A549 (cell line): ENCODE measurements at regions not wholly inside any gene's neighbourhood (a gene's known extent, or its start where the extent isn't known, plus 50 kb on each side); places are given as distances from the start of the nearest gene placed in this dataset.

Experiments
- ATAC-seq, 2 experiments: fragments of 200-7000 bp in 1 of 2; fragments of >200 bp in 1 of 2; cut with Nextera tagmentation in 1 of 2; cut with Tn5 transposase in 1 of 2; 3 replicates each; pipeline versions ENCODE4 v1.8.0 to v1.9.1; 2018 to 2020; ENCODE audit warnings: mild to moderate bottlenecking in 1 of 2, moderate library complexity in 1 of 2
- CTCF ChIA-PET: fragments of 300-600 bp; sonication (Branson Sonifier 250); formaldehyde crosslinking; extraction: SDS; loops from one replicate; lab custom pipeline; 2021; ENCODE audit warnings: antibody characterized with exemption, inconsistent platforms; lab: Yijun Ruan, JAX
- POLR2A ChIA-PET: fragments of 350-600 bp; formaldehyde crosslinking; extraction: SDS; loops from one replicate; lab custom pipeline; 2021; ENCODE audit warnings: antibody characterized with exemption, inconsistent platforms; lab: Yijun Ruan, JAX
- DNase-seq, 2 experiments: peaks; one replicate each; pipeline versions ENCODE4 v3.0.0 to v3.0.0-alpha.2; 2011 to 2016; ENCODE audit warnings: low read depth in 1 of 2, low spot score in 1 of 2
- FAIRE-seq: peaks from 2 replicates; lab custom pipeline; 2011; peaks lifted over from hg19 to GRCh38; lab: Jason Lieb, UNC
- H3K27ac ChIP-seq, 2 experiments: fragments of >200 bp; sonication (Bioruptor Twin); formaldehyde crosslinking; 3 replicates each; pipeline ENCODE4 v1.5.1; 2016 to 2017
- H3K4me1 ChIP-seq: fragments of >200 bp; sonication (Bioruptor Twin); formaldehyde crosslinking; 3 replicates; pipeline ENCODE4 v1.6.1; 2016
- H3K4me2 ChIP-seq: fragments of >200 bp; sonication (Bioruptor Twin); formaldehyde crosslinking; 3 replicates; pipeline ENCODE4 v1.6.1; 2016
- H3K4me3 ChIP-seq: fragments of >200 bp; sonication (Bioruptor Twin); formaldehyde crosslinking; 3 replicates; pipeline ENCODE4 v1.5.1; 2016
- H3K9me3 ChIP-seq: fragments of >200 bp; sonication (Bioruptor Twin); formaldehyde crosslinking; 3 replicates; pipeline ENCODE4 v1.6.1; 2016
- ATOH8 ChIP-seq: fragments of 250-450 bp; sonication (Bioruptor Pico); IDR thresholded peaks from 2 replicates; pipeline ENCODE4 v1.5.0; 2020; ENCODE audit warnings: low read depth, mild to moderate bottlenecking, moderate library complexity
- BHLHE40 ChIP-seq: IDR thresholded peaks from 2 replicates; pipeline ENCODE4 v1.6.1; 2012; ENCODE audit warnings: low read depth, low read length, inconsistent platforms
- CHD2 ChIP-seq: fragments of 150-350 bp; IDR thresholded peaks from 2 replicates; pipeline ENCODE4 v1.6.1; 2014; ENCODE audit warnings: low read length; ENCODE audit not compliant: partially characterized antibody
- EHMT2 ChIP-seq: fragments of 200-600 bp; sonication (generic); IDR thresholded peaks from 2 replicates; pipeline ENCODE4 v1.6.1; 2016; ENCODE audit warnings: antibody characterized with exemption, low read depth, mild to moderate bottlenecking, moderate library complexity
- ELK1 ChIP-seq: fragments of 150-350 bp; IDR thresholded peaks from 2 replicates; pipeline ENCODE4 v1.6.1; 2014; ENCODE audit warnings: low read depth, mild to moderate bottlenecking, low read length
- FOXS1 ChIP-seq: fragments of 250-450 bp; sonication (Bioruptor Pico); IDR thresholded peaks from 2 replicates; pipeline ENCODE4 v1.5.0; 2020; ENCODE audit warnings: mild to moderate bottlenecking, moderate library complexity
- GATA3 ChIP-seq: IDR thresholded peaks from 2 replicates; pipeline ENCODE4 v1.6.1; 2012; ENCODE audit warnings: borderline replicate concordance
- HOXA7 ChIP-seq: fragments of 250-450 bp; sonication (Bioruptor Pico); IDR thresholded peaks from 2 replicates; pipeline ENCODE4 v1.5.0; 2020; ENCODE audit warnings: mild to moderate bottlenecking, moderate library complexity
- JUN ChIP-seq, 2 experiments: fragments of >200 bp; sonication (Bioruptor Twin); formaldehyde crosslinking; IDR thresholded peaks; 2 replicates in 1 of 2; 3 replicates in 1 of 2; pipeline ENCODE4 v1.6.1; 2016 to 2017
- MAFK ChIP-seq: fragments of 450-650 bp; IDR thresholded peaks from 2 replicates; pipeline ENCODE4 v1.6.1; 2014; ENCODE audit not compliant: partially characterized antibody
- MAZ ChIP-seq: fragments of 150-350 bp; IDR thresholded peaks from 2 replicates; pipeline ENCODE4 v1.6.1; 2014; ENCODE audit warnings: antibody characterized with exemption, low read depth, low read length, borderline replicate concordance
- NFE2L2 ChIP-seq: fragments of 150-350 bp; conservative IDR thresholded peaks from 2 replicates; pipeline ENCODE4 v1.6.1; 2014; ENCODE audit warnings: low read length
- NR3C1 ChIP-seq: fragments of >200 bp; sonication (Bioruptor Twin); formaldehyde crosslinking; IDR thresholded peaks from 3 replicates; pipeline ENCODE4 v1.6.1; 2017
- RAD21 ChIP-seq, 2 experiments: fragments of >200 bp in 1 of 2; sonication (Bioruptor Twin) in 1 of 2; formaldehyde crosslinking in 1 of 2; IDR thresholded peaks in 1 of 2; conservative IDR thresholded peaks in 1 of 2; 2 replicates in 1 of 2; 3 replicates in 1 of 2; pipeline ENCODE4 v1.6.1; 2012 to 2018; ENCODE audit warnings: inconsistent platforms in 1 of 2
- RCOR1 ChIP-seq: fragments of 150-350 bp; IDR thresholded peaks from 2 replicates; pipeline ENCODE4 v1.6.1; 2014; ENCODE audit warnings: antibody characterized with exemption, low read length, low read depth
- REST ChIP-seq: fragments of 200-600 bp; sonication (generic); IDR thresholded peaks from 2 replicates; pipeline ENCODE4 v1.6.1; 2016; ENCODE audit warnings: antibody characterized with exemption, mild to moderate bottlenecking, moderate library complexity
- SMC3 ChIP-seq: fragments of >200 bp; sonication (Bioruptor Twin); formaldehyde crosslinking; IDR thresholded peaks from 3 replicates; pipeline ENCODE4 v1.6.1; 2018; ENCODE audit warnings: inconsistent platforms
- SREBF2 ChIP-seq: fragments of 450-650 bp; IDR thresholded peaks from 2 replicates; pipeline ENCODE4 v1.6.1; 2014; ENCODE audit warnings: mild to moderate bottlenecking, moderate library complexity
- TFCP2L1 ChIP-seq: fragments of 250-450 bp; sonication (Bioruptor Pico); IDR thresholded peaks from 2 replicates; pipeline ENCODE4 v1.5.0; 2021; ENCODE audit warnings: mild to moderate bottlenecking
- TP53 ChIP-seq: fragments of 250-450 bp; sonication (Bioruptor Pico); IDR thresholded peaks from 2 replicates; pipeline ENCODE4 v1.5.0; 2021; ENCODE audit warnings: mild to moderate bottlenecking, moderate library complexity
- ZC3H11A ChIP-seq: fragments of 450-650 bp; IDR thresholded peaks from 2 replicates; pipeline ENCODE4 v1.6.1; 2014; ENCODE audit warnings: antibody characterized with exemption, mild to moderate bottlenecking
- ZNF302 ChIP-seq: fragments of 250-450 bp; sonication (Bioruptor Pico); IDR thresholded peaks from 2 replicates; pipeline ENCODE4 v1.9.0; 2021; ENCODE audit warnings: inconsistent platforms, mild to moderate bottlenecking, moderate library complexity
- WGBS: methylation state at CpG from one replicate; pipeline ENCODE4 v1.1.6; 2017; ENCODE audit errors: missing lambda C conversion rate; 5-methylcytosine and 5-hydroxymethylcytosine counted together
- TF ChIP-seq, protein P1 (sequence below): fragments of >200 bp; sonication (Bioruptor Twin); formaldehyde crosslinking; IDR thresholded peaks from 3 replicates; pipeline ENCODE4 v1.6.1; 2016
- TF ChIP-seq, protein P2 (sequence below): fragments of >200 bp; sonication (Bioruptor Twin); formaldehyde crosslinking; IDR thresholded peaks from 3 replicates; pipeline ENCODE4 v1.5.1; 2016

GRCh38 chr4:17033768-17034181 lies 135.3 kb upstream of the LDB2 start:
- Histone ChIP-seq H3K9me3 (no peaks in the 10 kb centered on the region), H3K4me1 (peaks cover 6% of the 10 kb centered on the region; the same call in 1 of the 3 replicates), H3K4me3 (no peak overlapping the region), H3K27ac (no peak overlapping the region)
- WGBS, result 47% methylated on average over 5 of the region's 5 CpGs
- TF ChIP-seq RCOR1, result no peak
- TF ChIP-seq TP53 (CRISPR knock-in tag), result no peak
- no peak for TF ChIP-seq SREBF2
- TF ChIP-seq RAD21 (conservative IDR thresholded peaks at IDR 0.05 in 1 of 2, IDR thresholded peaks at IDR 0.05 in 1 of 2), result no peak
- TF ChIP-seq FOXS1, result no peak
- no peak for TF ChIP-seq ZC3H11A
- TF ChIP-seq, all 56 proteins: peak for 0
- ChIA-PET POLR2A (no interaction called here), CTCF (no interaction called here)
- DNase-seq (no peak), FAIRE-seq (no peak), ATAC-seq (no peak)
- no peak overlapping the region for H3K4me2 ChIP-seq

- DNase-seq, result no peak
- 66% methylated on average over 3 of the region's 3 CpGs for WGBS
- ChIA-PET POLR2A (no interaction called here), CTCF (no interaction called here)
- Histone ChIP-seq H3K4me3 (no peak overlapping the region), H3K4me1 (peaks cover 6% of the 10 kb centered on the region; the same call in 1 of the 3 replicates), H3K27ac (no peak overlapping the region), H3K9me3 (no peaks in the 10 kb centered on the region), H3K4me2 (no peak overlapping the region)
- no peak for TF ChIP-seq EHMT2
- TF ChIP-seq GATA3, result no peak
- TF ChIP-seq MAZ, result no peak
- no peak for TF ChIP-seq TFCP2L1 (CRISPR knock-in tag)
- TF ChIP-seq ELK1, result no peak
- no peak for TF ChIP-seq NFE2L2
- TF ChIP-seq REST, result no peak
- TF ChIP-seq NR3C1, result no peak
- no peak for TF ChIP-seq MAFK
- no peak for TF ChIP-seq ATOH8
- TF ChIP-seq, protein P1, sequence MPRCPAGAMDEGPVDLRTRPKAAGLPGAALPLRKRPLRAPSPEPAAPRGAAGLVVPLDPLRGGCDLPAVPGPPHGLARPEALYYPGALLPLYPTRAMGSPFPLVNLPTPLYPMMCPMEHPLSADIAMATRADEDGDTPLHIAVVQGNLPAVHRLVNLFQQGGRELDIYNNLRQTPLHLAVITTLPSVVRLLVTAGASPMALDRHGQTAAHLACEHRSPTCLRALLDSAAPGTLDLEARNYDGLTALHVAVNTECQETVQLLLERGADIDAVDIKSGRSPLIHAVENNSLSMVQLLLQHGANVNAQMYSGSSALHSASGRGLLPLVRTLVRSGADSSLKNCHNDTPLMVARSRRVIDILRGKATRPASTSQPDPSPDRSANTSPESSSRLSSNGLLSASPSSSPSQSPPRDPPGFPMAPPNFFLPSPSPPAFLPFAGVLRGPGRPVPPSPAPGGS, result no peak
- TF ChIP-seq ZC3H11A, result no peak
- no peak for TF ChIP-seq CHD2
- TF ChIP-seq ZNF302 (CRISPR knock-in tag), result no peak
- TF ChIP-seq HOXA7, result no peak
- no peak for TF ChIP-seq JUN (IDR thresholded peaks at IDR 0.05)
- no peak for TF ChIP-seq BHLHE40
- no peak for TF ChIP-seq SMC3
- no peak for TF ChIP-seq RAD21 (conservative IDR thresholded peaks at IDR 0.05 in 1 of 2, IDR thresholded peaks at IDR 0.05 in 1 of 2)
- TF ChIP-seq, protein P2, sequence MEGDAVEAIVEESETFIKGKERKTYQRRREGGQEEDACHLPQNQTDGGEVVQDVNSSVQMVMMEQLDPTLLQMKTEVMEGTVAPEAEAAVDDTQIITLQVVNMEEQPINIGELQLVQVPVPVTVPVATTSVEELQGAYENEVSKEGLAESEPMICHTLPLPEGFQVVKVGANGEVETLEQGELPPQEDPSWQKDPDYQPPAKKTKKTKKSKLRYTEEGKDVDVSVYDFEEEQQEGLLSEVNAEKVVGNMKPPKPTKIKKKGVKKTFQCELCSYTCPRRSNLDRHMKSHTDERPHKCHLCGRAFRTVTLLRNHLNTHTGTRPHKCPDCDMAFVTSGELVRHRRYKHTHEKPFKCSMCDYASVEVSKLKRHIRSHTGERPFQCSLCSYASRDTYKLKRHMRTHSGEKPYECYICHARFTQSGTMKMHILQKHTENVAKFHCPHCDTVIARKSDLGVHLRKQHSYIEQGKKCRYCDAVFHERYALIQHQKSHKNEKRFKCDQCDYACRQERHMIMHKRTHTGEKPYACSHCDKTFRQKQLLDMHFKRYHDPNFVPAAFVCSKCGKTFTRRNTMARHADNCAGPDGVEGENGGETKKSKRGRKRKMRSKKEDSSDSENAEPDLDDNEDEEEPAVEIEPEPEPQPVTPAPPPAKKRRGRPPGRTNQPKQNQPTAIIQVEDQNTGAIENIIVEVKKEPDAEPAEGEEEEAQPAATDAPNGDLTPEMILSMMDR, result no peak
- no peak for ATAC-seq
- no peak for FAIRE-seq
Observed at GRCh38 chr4:17033025-17033767, 134.8 kb upstream of the LDB2 start.
